ENCODE measurements at regions not wholly inside any gene's neighbourhood (a gene's known extent, or its start where the extent isn't known, plus 50 kb on each side); places are given as distances from the start of the nearest gene placed in this dataset.

GRCh38 chr2:120513776-120514357 lies 167.9 kb downstream of the INHBB start:
- Histone ChIP-seq H2AFZ (ENCODE audit: control insufficient read depth, low read depth, low read length) (no peak overlapping the region), H3K36me3 (ENCODE audit: control insufficient read depth in 2 of 2, insufficient read depth in 2 of 2, low read length in 1 of 2) (no peaks in the 10 kb centered on the region), H3K79me2 (ENCODE audit: control insufficient read depth, insufficient read depth, low read length) (no peaks in the 10 kb centered on the region), H4K20me1 (ENCODE audit: control insufficient read depth, insufficient read depth) (no peaks in the 10 kb centered on the region), H3K4me1 (ENCODE audit: control insufficient read depth, insufficient read depth, low read length) (no peaks in the 10 kb centered on the region), H3K4me2 (ENCODE audit: control insufficient read depth, insufficient read depth) (no peak overlapping the region), H3K9me3 (replicated peaks; ENCODE audit: control insufficient read depth, insufficient read depth, low read length) (no peaks in the 10 kb centered on the region), H3K9ac (ENCODE audit: control insufficient read depth, insufficient read depth, low read length) (no peak overlapping the region), H3K27me3 (replicated peaks in 1 of 2; ENCODE audit: control insufficient read depth in 2 of 2, insufficient read depth in 2 of 2, low read length in 1 of 2) (peaks cover 0 to 2% of the 10 kb centered on the region in 2 experiments; a peak in 2 of 4 replicates), H3K4me3 (no peak overlapping the region), H3K27ac (ENCODE audit: control insufficient read depth, insufficient read depth) (no peak overlapping the region)
- intact Hi-C loops (cut with micrococcal nuclease; ENCODE audit: unreplicated experiment) (no loop called here), in situ Hi-C loops (cut with MboI) (no loop called here)
- FAIRE-seq (no peak), ATAC-seq (no peak), DNase-seq (ENCODE audit: low read depth, low spot score) (no peak)
- TF ChIP-seq RELA (IDR thresholded peaks at IDR 0.05; ENCODE audit: borderline replicate concordance, partially characterized antibody) (no peak), MAX (IDR thresholded peaks at IDR 0.05; ENCODE audit: low read depth, low read length) (no peak)
- BruUV-seq (replicated peaks): no TSS peak
- RAD21 ChIA-PET (ENCODE audit: unreplicated experiment): no interaction called here
- POLR2A ChIA-PET: no interaction called here
- 47% methylated on average over 10 of the region's 10 CpGs for WGBS (ENCODE audit: insufficient coverage, insufficient replicate concordance, low lambda C conversion rate, missing lambda C conversion rate)
- SMC1A ChIA-PET (ENCODE audit: uncharacterized antibody, unreplicated experiment): interaction anchor here (1.0 kb wide), 1 partner anchor 167 kb away, joined by 4 read pairs; no protein-coding TSS in a partner anchor
- CTCF ChIA-PET: no interaction called here

- Histone ChIP-seq H3K79me2 (ENCODE audit: control insufficient read depth, insufficient read depth, low read length) (no peaks in the 10 kb centered on the region), H3K4me2 (ENCODE audit: control insufficient read depth, insufficient read depth) (no peak overlapping the region), H3K4me3 (no peak overlapping the region), H3K27ac (ENCODE audit: control insufficient read depth, insufficient read depth) (no peak overlapping the region), H3K9ac (ENCODE audit: control insufficient read depth, insufficient read depth, low read length) (no peak overlapping the region), H2AFZ (ENCODE audit: control insufficient read depth, low read depth, low read length) (no peak overlapping the region), H4K20me1 (ENCODE audit: control insufficient read depth, insufficient read depth) (no peaks in the 10 kb centered on the region), H3K27me3 (replicated peaks in 1 of 2; ENCODE audit: control insufficient read depth in 2 of 2, insufficient read depth in 2 of 2, low read length in 1 of 2) (peaks cover 0 to 2% of the 10 kb centered on the region in 2 experiments; a peak in 2 of 4 replicates), H3K4me1 (ENCODE audit: control insufficient read depth, insufficient read depth, low read length) (no peaks in the 10 kb centered on the region), H3K36me3 (ENCODE audit: control insufficient read depth in 2 of 2, insufficient read depth in 2 of 2, low read length in 1 of 2) (no peaks in the 10 kb centered on the region), H3K9me3 (replicated peaks; ENCODE audit: control insufficient read depth, insufficient read depth, low read length) (no peaks in the 10 kb centered on the region)
- ATAC-seq (no peak), FAIRE-seq (no peak), DNase-seq (ENCODE audit: low read depth, low spot score) (no peak)
- TF ChIP-seq NR2C2 (IDR thresholded peaks at IDR 0.05; ENCODE audit: borderline replicate concordance, control insufficient read depth, insufficient read length, low read depth) (no peak), STAT1 (conservative IDR thresholded peaks at IDR 0.05) (no peak), JUND (IDR thresholded peaks at IDR 0.05; ENCODE audit: low read depth, low read length) (no peak), IRF3 (IDR thresholded peaks at IDR 0.05) (no peak), STAT3 (IDR thresholded peaks at IDR 0.05; ENCODE audit: low read depth, low read length) (no peak), BCLAF1 (IDR thresholded peaks at IDR 0.05) (no peak), FOXM1 (IDR thresholded peaks at IDR 0.05; ENCODE audit: low read depth, low read length) (no peak)
- POLR2A ChIA-PET: no interaction called here
- RAD21 ChIA-PET (ENCODE audit: unreplicated experiment): no interaction called here
- CTCF ChIA-PET: no interaction called here
- SMC1A ChIA-PET (ENCODE audit: uncharacterized antibody, unreplicated experiment): no interaction called here
- BruUV-seq (replicated peaks): no TSS peak
- in situ Hi-C loops (cut with MboI) (no loop called here), intact Hi-C loops (cut with micrococcal nuclease; ENCODE audit: unreplicated experiment) (no loop called here)
- 33% methylated on average over 8 of the region's 8 CpGs for whole genome bisulfite sequencing (ENCODE audit: insufficient coverage, insufficient replicate concordance, low lambda C conversion rate, missing lambda C conversion rate)
Measured at GRCh38 chr2:120514521-120514920, 168.6 kb downstream of the INHBB start.

Data from GM12878 (cell line).